ENCODE measurements at regions not wholly inside any gene's neighbourhood (a gene's known extent, or its start where the extent isn't known, plus 50 kb on each side); places are given as distances from the start of the nearest gene placed in this dataset.

- Mint-ChIP-seq H3K4me3 (no peak overlapping the region), H3K9me3 (peaks cover 12% of the 10 kb centered on the region), H3K4me1 (ENCODE audit: low read depth) (no peaks in the 10 kb centered on the region), H3K27me3 (no peaks in the 10 kb centered on the region), H3K27ac (no peak overlapping the region), H3K36me3 (ENCODE audit: low read depth) (no peaks in the 10 kb centered on the region)
- intact Hi-C loops (cut with micrococcal nuclease) = no loop called here
These were observed 316.6 kb downstream of the POU4F1 start for GRCh38 chr13:78286748-78287147.

- Mint-ChIP-seq H3K27me3 (no peaks in the 10 kb centered on the region), H3K4me3 (no peak overlapping the region), H3K9me3 (peaks cover 8% of the 10 kb centered on the region), H3K36me3 (ENCODE audit: low read depth) (no peaks in the 10 kb centered on the region), H3K4me1 (ENCODE audit: low read depth) (no peaks in the 10 kb centered on the region), H3K27ac (no peak overlapping the region)
- intact Hi-C loops (cut with micrococcal nuclease) = no loop called here
These were observed 338.3 kb downstream of the POU4F1 start for GRCh38 chr13:78265098-78265497.

- H3K27ac Mint-ChIP-seq = no peak overlapping the region
- H3K9me3 Mint-ChIP-seq = peaks cover 8% of the 10 kb centered on the region
- no peak overlapping the region for H3K4me3 Mint-ChIP-seq
- no peaks in the 10 kb centered on the region for H3K4me1 Mint-ChIP-seq (ENCODE audit: low read depth)
- H3K36me3 Mint-ChIP-seq (ENCODE audit: low read depth) = no peaks in the 10 kb centered on the region
- intact Hi-C loops (cut with micrococcal nuclease) = no loop called here
- no peaks in the 10 kb centered on the region for H3K27me3 Mint-ChIP-seq
These were observed 339.7 kb upstream of the EDNRB start for GRCh38 chr13:78258304-78258703.

- Mint-ChIP-seq H3K36me3 (ENCODE audit: low read depth) (no peaks in the 10 kb centered on the region), H3K27ac (no peak overlapping the region), H3K4me1 (ENCODE audit: low read depth) (no peaks in the 10 kb centered on the region), H3K27me3 (no peaks in the 10 kb centered on the region), H3K9me3 (peaks cover 8% of the 10 kb centered on the region), H3K4me3 (no peak overlapping the region)
- intact Hi-C loops (cut with micrococcal nuclease) = no loop called here
These were observed 337.9 kb upstream of the EDNRB start for GRCh38 chr13:78256484-78256883.

GRCh38 chr13:78254113-78254512 lies 335.5 kb upstream of the EDNRB start:
- Mint-ChIP-seq H3K36me3 (ENCODE audit: low read depth) (no peaks in the 10 kb centered on the region), H3K27ac (no peak overlapping the region)

GRCh38 chr13:78247362-78247761 lies 328.7 kb upstream of the EDNRB start:
- no peaks in the 10 kb centered on the region for H3K9me3 Mint-ChIP-seq
- H3K27ac Mint-ChIP-seq = no peak overlapping the region
- no peaks in the 10 kb centered on the region for H3K36me3 Mint-ChIP-seq (ENCODE audit: low read depth)
- no peaks in the 10 kb centered on the region for H3K27me3 Mint-ChIP-seq
- intact Hi-C loops (cut with micrococcal nuclease) = no loop called here
- H3K4me3 Mint-ChIP-seq = no peak overlapping the region
- H3K4me1 Mint-ChIP-seq (ENCODE audit: low read depth) = peaks cover 14% of the 10 kb centered on the region

More at GRCh38 chr13:78254113-78254512, 335.5 kb upstream of the EDNRB start:
- intact Hi-C loops (cut with micrococcal nuclease) = no loop called here
- Mint-ChIP-seq H3K27me3 (no peaks in the 10 kb centered on the region), H3K4me3 (no peak overlapping the region), H3K9me3 (no peaks in the 10 kb centered on the region), H3K4me1 (ENCODE audit: low read depth) (no peaks in the 10 kb centered on the region)

- no peaks in the 10 kb centered on the region for H3K9me3 Mint-ChIP-seq
- intact Hi-C loops (cut with micrococcal nuclease) = loop anchor here (1.0 kb wide), 1 partner anchor 737 kb away; no protein-coding TSS in a partner anchor
- no peak overlapping the region for H3K27ac Mint-ChIP-seq
- peaks cover 6% of the 10 kb centered on the region for H3K4me1 Mint-ChIP-seq (ENCODE audit: low read depth)
- H3K27me3 Mint-ChIP-seq = no peaks in the 10 kb centered on the region
- no peak overlapping the region for H3K4me3 Mint-ChIP-seq
- no peaks in the 10 kb centered on the region for H3K36me3 Mint-ChIP-seq (ENCODE audit: low read depth)
These were observed 322.8 kb upstream of the EDNRB start for GRCh38 chr13:78241278-78241919.

GRCh38 chr13:78239714-78240113 lies 321.1 kb upstream of the EDNRB start:
- H3K4me3 Mint-ChIP-seq = no peak overlapping the region
- no peak overlapping the region for H3K27ac Mint-ChIP-seq
- H3K4me1 Mint-ChIP-seq (ENCODE audit: low read depth) = no peaks in the 10 kb centered on the region
- H3K9me3 Mint-ChIP-seq = no peaks in the 10 kb centered on the region
- intact Hi-C loops (cut with micrococcal nuclease) = no loop called here
- H3K27me3 Mint-ChIP-seq = no peaks in the 10 kb centered on the region
- no peaks in the 10 kb centered on the region for H3K36me3 Mint-ChIP-seq (ENCODE audit: low read depth)

- Mint-ChIP-seq H3K27me3 (no peaks in the 10 kb centered on the region), H3K36me3 (ENCODE audit: low read depth) (no peaks in the 10 kb centered on the region), H3K9me3 (no peaks in the 10 kb centered on the region), H3K4me1 (ENCODE audit: low read depth) (no peaks in the 10 kb centered on the region), H3K27ac (no peak overlapping the region), H3K4me3 (no peak overlapping the region)
- intact Hi-C loops (cut with micrococcal nuclease) = no loop called here
These were observed 320.3 kb upstream of the EDNRB start for GRCh38 chr13:78238911-78239310.

GRCh38 chr13:78228940-78229339 lies 310.3 kb upstream of the EDNRB start:
- no peaks in the 10 kb centered on the region for H3K9me3 Mint-ChIP-seq
- intact Hi-C loops (cut with micrococcal nuclease) = no loop called here
- no peaks in the 10 kb centered on the region for H3K36me3 Mint-ChIP-seq (ENCODE audit: low read depth)
- no peaks in the 10 kb centered on the region for H3K4me1 Mint-ChIP-seq (ENCODE audit: low read depth)
- no peaks in the 10 kb centered on the region for H3K27me3 Mint-ChIP-seq
- no peak overlapping the region for H3K27ac Mint-ChIP-seq
- no peak overlapping the region for H3K4me3 Mint-ChIP-seq

- H3K36me3 Mint-ChIP-seq (ENCODE audit: low read depth) = no peaks in the 10 kb centered on the region
- H3K9me3 Mint-ChIP-seq = no peaks in the 10 kb centered on the region
- no peaks in the 10 kb centered on the region for H3K27me3 Mint-ChIP-seq
- no peaks in the 10 kb centered on the region for H3K4me1 Mint-ChIP-seq (ENCODE audit: low read depth)
- H3K27ac Mint-ChIP-seq = no peak overlapping the region
- H3K4me3 Mint-ChIP-seq = no peak overlapping the region
- intact Hi-C loops (cut with micrococcal nuclease) = no loop called here
These were observed 309.6 kb upstream of the EDNRB start for GRCh38 chr13:78228211-78228610.

GRCh38 chr13:78227709-78228108 lies 309.1 kb upstream of the EDNRB start:
- H3K9me3 Mint-ChIP-seq = no peaks in the 10 kb centered on the region
- H3K27ac Mint-ChIP-seq = no peak overlapping the region
- no peak overlapping the region for H3K4me3 Mint-ChIP-seq
- no peaks in the 10 kb centered on the region for H3K36me3 Mint-ChIP-seq (ENCODE audit: low read depth)
- intact Hi-C loops (cut with micrococcal nuclease) = no loop called here
- H3K27me3 Mint-ChIP-seq = no peaks in the 10 kb centered on the region
- H3K4me1 Mint-ChIP-seq (ENCODE audit: low read depth) = no peaks in the 10 kb centered on the region

GRCh38 chr13:78215458-78216108 lies 297.0 kb upstream of the EDNRB start:
- Mint-ChIP-seq H3K36me3 (ENCODE audit: low read depth) (no peaks in the 10 kb centered on the region), H3K27me3 (no peaks in the 10 kb centered on the region), H3K4me3 (no peak overlapping the region), H3K4me1 (ENCODE audit: low read depth) (no peaks in the 10 kb centered on the region), H3K9me3 (no peaks in the 10 kb centered on the region), H3K27ac (no peak overlapping the region)
- intact Hi-C loops (cut with micrococcal nuclease) = no loop called here

GRCh38 chr13:78201411-78201810 lies 282.8 kb upstream of the EDNRB start:
- intact Hi-C loops (cut with micrococcal nuclease) = no loop called here
- H3K4me3 Mint-ChIP-seq = no peak overlapping the region
- H3K27ac Mint-ChIP-seq = no peak overlapping the region
- no peaks in the 10 kb centered on the region for H3K36me3 Mint-ChIP-seq (ENCODE audit: low read depth)
- no peaks in the 10 kb centered on the region for H3K4me1 Mint-ChIP-seq (ENCODE audit: low read depth)
- no peaks in the 10 kb centered on the region for H3K27me3 Mint-ChIP-seq
- H3K9me3 Mint-ChIP-seq = no peaks in the 10 kb centered on the region

GRCh38 chr13:78198821-78199220 lies 280.2 kb upstream of the EDNRB start:
- no peaks in the 10 kb centered on the region for H3K4me1 Mint-ChIP-seq (ENCODE audit: low read depth)
- H3K9me3 Mint-ChIP-seq = no peaks in the 10 kb centered on the region
- intact Hi-C loops (cut with micrococcal nuclease) = no loop called here
- no peaks in the 10 kb centered on the region for H3K36me3 Mint-ChIP-seq (ENCODE audit: low read depth)
- no peak overlapping the region for H3K4me3 Mint-ChIP-seq
- H3K27ac Mint-ChIP-seq = no peak overlapping the region
- H3K27me3 Mint-ChIP-seq = no peaks in the 10 kb centered on the region
